ENCODE measurements at regions not wholly inside any gene's neighbourhood (a gene's known extent, or its start where the extent isn't known, plus 50 kb on each side); places are given as distances from the start of the nearest gene placed in this dataset.
"Not testable (repeated sequence)": the region's sequence is repeated elsewhere in the genome, so short reads cannot be mapped to it uniquely, and the experiment has no call there.

GRCh38 chr12:9331218-9331626, 123.0 kb upstream of the PZP start:
- peak; percentile 89 for DNase-seq (ENCODE audit: extremely low spot score, unreplicated experiment)
- TF ChIP-seq CTCF (IDR thresholded peaks at IDR 0.05), result peak; percentile 97
- H3K9me3 Mint-ChIP-seq (ENCODE audit: unreplicated experiment), result no peaks in the 10 kb centered on the region
- no peak overlapping the region for H3K27ac Mint-ChIP-seq (ENCODE audit: unreplicated experiment)
- no peaks in the 10 kb centered on the region for H3K36me3 Mint-ChIP-seq (ENCODE audit: unreplicated experiment)
- H3K27me3 Mint-ChIP-seq (ENCODE audit: unreplicated experiment), result no peaks in the 10 kb centered on the region
- no peak overlapping the region for H3K4me3 Mint-ChIP-seq (ENCODE audit: unreplicated experiment)
- no peaks in the 10 kb centered on the region for H3K4me1 Mint-ChIP-seq (ENCODE audit: unreplicated experiment)

- Mint-ChIP-seq H3K4me1 (ENCODE audit: unreplicated experiment) (no peaks in the 10 kb centered on the region), H3K9me3 (ENCODE audit: unreplicated experiment) (no peaks in the 10 kb centered on the region), H3K4me3 (ENCODE audit: unreplicated experiment) (no peak overlapping the region), H3K27me3 (ENCODE audit: unreplicated experiment) (no peaks in the 10 kb centered on the region), H3K27ac (ENCODE audit: unreplicated experiment) (no peak overlapping the region), H3K36me3 (ENCODE audit: unreplicated experiment) (no peaks in the 10 kb centered on the region)
- no peak for DNase-seq (ENCODE audit: extremely low spot score, unreplicated experiment)
- no peak for TF ChIP-seq CTCF (IDR thresholded peaks at IDR 0.05)
Measured at GRCh38 chr12:9329019-9329418, 120.8 kb upstream of the PZP start.

- no peak for DNase-seq (ENCODE audit: extremely low spot score, unreplicated experiment)
- Mint-ChIP-seq H3K27ac (ENCODE audit: unreplicated experiment) (no peak overlapping the region), H3K9me3 (ENCODE audit: unreplicated experiment) (no peaks in the 10 kb centered on the region), H3K36me3 (ENCODE audit: unreplicated experiment) (no peaks in the 10 kb centered on the region), H3K4me3 (ENCODE audit: unreplicated experiment) (no peak overlapping the region), H3K4me1 (ENCODE audit: unreplicated experiment) (no peaks in the 10 kb centered on the region), H3K27me3 (ENCODE audit: unreplicated experiment) (no peaks in the 10 kb centered on the region)
- no peak for TF ChIP-seq CTCF (IDR thresholded peaks at IDR 0.05)
Measured at GRCh38 chr12:9328065-9328464, 119.9 kb upstream of the PZP start.

- H3K36me3 Mint-ChIP-seq (ENCODE audit: unreplicated experiment), result no peaks in the 10 kb centered on the region
- no peak for TF ChIP-seq CTCF (IDR thresholded peaks at IDR 0.05)
- no peak for DNase-seq (ENCODE audit: extremely low spot score, unreplicated experiment)
- H3K27me3 Mint-ChIP-seq (ENCODE audit: unreplicated experiment), result no peaks in the 10 kb centered on the region
- H3K9me3 Mint-ChIP-seq (ENCODE audit: unreplicated experiment), result no peaks in the 10 kb centered on the region
- H3K4me1 Mint-ChIP-seq (ENCODE audit: unreplicated experiment), result no peaks in the 10 kb centered on the region
- H3K27ac Mint-ChIP-seq (ENCODE audit: unreplicated experiment), result no peak overlapping the region
- H3K4me3 Mint-ChIP-seq (ENCODE audit: unreplicated experiment), result no peak overlapping the region
Measured at GRCh38 chr12:9327320-9327719, 119.1 kb upstream of the PZP start.

- not testable (repeated sequence) for H3K9me3 Mint-ChIP-seq (ENCODE audit: unreplicated experiment); H3K27me3 Mint-ChIP-seq (ENCODE audit: unreplicated experiment); H3K4me1 Mint-ChIP-seq (ENCODE audit: unreplicated experiment); H3K4me3 Mint-ChIP-seq (ENCODE audit: unreplicated experiment); H3K36me3 Mint-ChIP-seq (ENCODE audit: unreplicated experiment); H3K27ac Mint-ChIP-seq (ENCODE audit: unreplicated experiment); DNase-seq (ENCODE audit: extremely low spot score, unreplicated experiment)
Measured at GRCh38 chr12:9326849-9327248, 118.7 kb upstream of the PZP start.

- H3K9me3 Mint-ChIP-seq (ENCODE audit: unreplicated experiment), result no peaks in the 10 kb centered on the region
- no peaks in the 10 kb centered on the region for H3K27me3 Mint-ChIP-seq (ENCODE audit: unreplicated experiment)
- H3K36me3 Mint-ChIP-seq (ENCODE audit: unreplicated experiment), result no peaks in the 10 kb centered on the region
- DNase-seq (ENCODE audit: extremely low spot score, unreplicated experiment), result no peak
- no peaks in the 10 kb centered on the region for H3K4me1 Mint-ChIP-seq (ENCODE audit: unreplicated experiment)
- TF ChIP-seq CTCF (IDR thresholded peaks at IDR 0.05), result no peak
- no peak overlapping the region for H3K4me3 Mint-ChIP-seq (ENCODE audit: unreplicated experiment)
- H3K27ac Mint-ChIP-seq (ENCODE audit: unreplicated experiment), result no peak overlapping the region
Measured at GRCh38 chr12:9326085-9326484, 117.9 kb upstream of the PZP start.

Measured in osteocyte (in vitro differentiated cells).